NOMO-1 treated with dmso at 0.1 percent for 144 hours (cell line): ENCODE measurements at regions not wholly inside any gene's neighbourhood (a gene's known extent, or its start where the extent isn't known, plus 50 kb on each side); places are given as distances from the start of the nearest gene placed in this dataset.

Experiments used
- DNase-seq: peaks from one replicate; lab custom pipeline; 2025; ENCODE audit not compliant: unreplicated experiment; lab: John Stamatoyannopoulos, UW

DNA sequence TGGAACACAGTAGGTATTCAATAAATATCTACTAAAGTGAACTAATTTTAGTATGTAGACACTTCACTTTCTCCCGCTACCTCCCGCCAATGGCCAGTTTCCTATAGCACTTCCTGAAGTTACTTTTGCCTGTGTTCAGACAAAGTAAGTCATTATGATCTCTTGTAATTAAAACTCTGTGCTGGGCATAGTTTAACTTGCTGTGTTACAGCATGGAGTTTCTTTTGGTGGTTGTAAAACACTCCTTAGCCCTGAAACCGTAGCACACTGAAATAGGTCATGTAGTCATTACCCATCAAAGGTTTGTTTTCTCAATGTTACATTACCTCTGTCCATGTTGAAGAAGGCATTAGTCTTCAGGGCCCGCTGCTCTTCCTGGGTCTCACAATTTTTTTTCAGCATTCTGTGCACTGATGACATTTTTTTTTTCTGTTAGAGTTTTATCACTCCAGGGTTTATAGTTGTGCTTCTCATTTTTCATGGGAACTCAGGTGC is 54.0 kb upstream of the CENPW start:
- no peak for DNase-seq
